PC-3 (cell line): ENCODE measurements at regions not wholly inside any gene's neighbourhood (a gene's known extent, or its start where the extent isn't known, plus 50 kb on each side); places are given as distances from the start of the nearest gene placed in this dataset.
"Not testable (repeated sequence)": the region's sequence is repeated elsewhere in the genome, so short reads cannot be mapped to it uniquely, and the experiment has no call there.

ENCODE experiments used
- ATAC-seq: fragments of 200-7000 bp; cut with Tn5 transposase; 2 replicates; pipeline ENCODE4 v1.9.1; 2020; ENCODE audit warnings: mild to moderate bottlenecking, moderate library complexity
- BruUV-seq: library from RNA; stranded (reverse); fragments of 400-500 nt; replicated peaks from 2 replicates; lab custom pipeline; 2021; lab: Mats Ljungman, UMichigan
- CTCF ChIA-PET: fragments of 300-600 bp; sonication (Branson Sonifier 250); formaldehyde crosslinking; loops from one replicate; lab custom pipeline; 2022; ENCODE audit warnings: antibody characterized with exemption; lab: Charles Lee
- POLR2A ChIA-PET: fragments of 300-600 bp; sonication (Branson Sonifier 250); formaldehyde crosslinking; loops from one replicate; lab custom pipeline; 2022; ENCODE audit warnings: antibody characterized with exemption; ENCODE audit not compliant: unreplicated experiment; lab: Charles Lee
- DNase-seq: peaks from one replicate; pipeline ENCODE4 v3.0.0-alpha.2; 2015
- H2AFZ ChIP-seq: fragments of 300-600 bp; sonication (generic); 2 replicates; pipeline ENCODE4 v1.6.0; 2016; ENCODE audit warnings: antibody characterized with exemption, low read length
- H3F3A ChIP-seq: fragments of 300-600 bp; sonication (generic); one replicate; pipeline ENCODE4 v1.6.0; 2017; ENCODE audit warnings: antibody characterized with exemption, low read length, control low read depth, mild to moderate bottlenecking; ENCODE audit not compliant: unreplicated experiment
- H3K27ac ChIP-seq: fragments of 300-600 bp; sonication (generic); 2 replicates; pipeline ENCODE4 v1.5.1; 2016; ENCODE audit warnings: mild to moderate bottlenecking, low read length
- H3K27me3 ChIP-seq: fragments of 300-600 bp; sonication (generic); 2 replicates; pipeline ENCODE4 v1.6.1; 2016; ENCODE audit warnings: low read length, mixed read lengths
- H3K36me3 ChIP-seq: fragments of 300-600 bp; sonication (generic); 2 replicates; pipeline ENCODE4 v1.6.1; 2016; ENCODE audit warnings: low read depth, mixed run types, low read length, mixed read lengths
- H3K4me1 ChIP-seq: fragments of 300-600 bp; sonication (generic); 2 replicates; pipeline ENCODE4 v1.5.1; 2016; ENCODE audit warnings: low read length; ENCODE audit not compliant: insufficient read depth
- H3K4me2 ChIP-seq: fragments of 300-600 bp; sonication (generic); 2 replicates; pipeline ENCODE4 v1.6.0; 2016; ENCODE audit warnings: low read length
- H3K4me3 ChIP-seq: fragments of 300-600 bp; sonication (generic); 2 replicates; pipeline ENCODE4 v1.5.1; 2016; ENCODE audit warnings: mild to moderate bottlenecking, low read length, mixed read lengths
- H3K79me2 ChIP-seq: fragments of 300-600 bp; sonication (generic); 2 replicates; pipeline ENCODE4 v1.6.1; 2017; ENCODE audit warnings: low read length, mixed read lengths
- H3K9ac ChIP-seq: fragments of 300-600 bp; sonication (generic); 2 replicates; pipeline ENCODE4 v1.6.0; 2016; ENCODE audit warnings: mild to moderate bottlenecking, low read length
- H3K9me2 ChIP-seq: fragments of 300-600 bp; sonication (generic); replicated peaks from 2 replicates; pipeline ENCODE4 v1.6.1; 2016; ENCODE audit warnings: mixed run types, low read length, mixed read lengths
- H3K9me3 ChIP-seq: fragments of 300-600 bp; sonication (generic); 2 replicates; pipeline ENCODE4 v1.6.1; 2016; ENCODE audit warnings: low read length, mixed read lengths
- H4K20me1 ChIP-seq: fragments of 300-600 bp; sonication (generic); 2 replicates; pipeline ENCODE4 v1.6.1; 2016; ENCODE audit warnings: low read length, mixed read lengths
- CTCF ChIP-seq: fragments of 300-600 bp; sonication (generic); conservative IDR thresholded peaks from 2 replicates; pipeline ENCODE4 v1.5.1; 2017; ENCODE audit warnings: antibody characterized with exemption, low read depth, mild to moderate bottlenecking, low read length
- EZH2 ChIP-seq: fragments of 300-600 bp; sonication (generic); IDR thresholded peaks from one replicate; pipeline ENCODE4 v1.6.1; 2017; ENCODE audit warnings: antibody characterized with exemption, mild to moderate bottlenecking, low read length; ENCODE audit not compliant: unreplicated experiment
- EZH2phosphoT487 ChIP-seq: fragments of 300-600 bp; sonication (generic); IDR thresholded peaks from 2 replicates; pipeline ENCODE4 v1.6.1; 2018; ENCODE audit warnings: mild to moderate bottlenecking, antibody characterized with exemption, low read length, borderline replicate concordance
- intact Hi-C: fragments of 100-400 bp; cut with micrococcal nuclease; formaldehyde crosslinking; loops from 2 replicates; pipeline ENCODE4 v1.9.0; 2023

- H3K27me3 ChIP-seq, result no peaks in the 10 kb centered on the region
- intact Hi-C loops, result no loop called here
- POLR2A ChIA-PET, result no interaction called here
Measured at GRCh38 chr1:148367596-148367995, 115.5 kb downstream of the PPIAL4G start.

GRCh38 chr1:148366136-148366753, 116.9 kb downstream of the PPIAL4G start:
- H3K9me2 ChIP-seq, H3K4me2 ChIP-seq: not testable (repeated sequence)

More at GRCh38 chr1:148367596-148367995, 115.5 kb downstream of the PPIAL4G start:
- no peaks in the 10 kb centered on the region for H3K9me2 ChIP-seq
- H3K36me3 ChIP-seq, result no peaks in the 10 kb centered on the region
- CTCF ChIA-PET, result no interaction called here
- H3K4me3 ChIP-seq, result no peak overlapping the region
- H3K4me2 ChIP-seq, result no peak overlapping the region
- no peaks in the 10 kb centered on the region for H3F3A ChIP-seq
- ATAC-seq (no peak), DNase-seq (no peak)
- H3K27ac ChIP-seq, result no peak overlapping the region
- H3K79me2 ChIP-seq, result no peaks in the 10 kb centered on the region
- no peaks in the 10 kb centered on the region for H3K9me3 ChIP-seq
- H4K20me1 ChIP-seq, result no peaks in the 10 kb centered on the region
- TF ChIP-seq EZH2, result no peak
- TF ChIP-seq CTCF, result no peak
- no peak for TF ChIP-seq EZH2phosphoT487
- no peak overlapping the region for H2AFZ ChIP-seq
- H3K9ac ChIP-seq, result no peak overlapping the region
- no TSS peak for BruUV-seq
- peaks cover 32% of the 10 kb centered on the region for H3K4me1 ChIP-seq

GRCh38 chr1:148365151-148365550, 118.0 kb downstream of the PPIAL4G start:
- H3K4me2 ChIP-seq, H3F3A ChIP-seq, H4K20me1 ChIP-seq, H3K9ac ChIP-seq, DNase-seq, H2AFZ ChIP-seq, intact Hi-C loops, BruUV-seq, H3K27me3 ChIP-seq, H3K79me2 ChIP-seq, H3K4me3 ChIP-seq, H3K36me3 ChIP-seq, H3K9me2 ChIP-seq, H3K9me3 ChIP-seq, H3K27ac ChIP-seq, ATAC-seq, CTCF ChIA-PET: not testable (repeated sequence)
- peaks cover 18% of the 10 kb centered on the region for H3K4me1 ChIP-seq
- POLR2A ChIA-PET, result interaction anchor here (0.6 kb wide), 1 partner anchor 26 kb away, joined by 3 read pairs; no protein-coding TSS in a partner anchor

More at GRCh38 chr1:148366136-148366753, 116.9 kb downstream of the PPIAL4G start:
- H3K36me3 ChIP-seq, H3K9me3 ChIP-seq, H3K79me2 ChIP-seq, H4K20me1 ChIP-seq, H3K27me3 ChIP-seq, H3K27ac ChIP-seq, H3K4me3 ChIP-seq, BruUV-seq, ATAC-seq, POLR2A ChIA-PET, H3K9ac ChIP-seq, H2AFZ ChIP-seq, intact Hi-C loops, CTCF ChIA-PET, H3F3A ChIP-seq: not testable (repeated sequence)
- H3K4me1 ChIP-seq, result peaks cover 20% of the 10 kb centered on the region
- peak; percentile 38 for DNase-seq

- H2AFZ ChIP-seq, H3F3A ChIP-seq, intact Hi-C loops, POLR2A ChIA-PET, H3K79me2 ChIP-seq, H3K9me3 ChIP-seq, H3K36me3 ChIP-seq, H3K4me2 ChIP-seq, CTCF ChIA-PET, H4K20me1 ChIP-seq, BruUV-seq, H3K27ac ChIP-seq, H3K9me2 ChIP-seq, DNase-seq, ATAC-seq, H3K9ac ChIP-seq, H3K27me3 ChIP-seq, H3K4me3 ChIP-seq: not testable (repeated sequence)
- peaks cover 18% of the 10 kb centered on the region for H3K4me1 ChIP-seq
Measured at GRCh38 chr1:148363979-148364378, 119.1 kb downstream of the PPIAL4G start.
